NT2/D1 (cell line): ENCODE measurements at regions not wholly inside any gene's neighbourhood (a gene's known extent, or its start where the extent isn't known, plus 50 kb on each side); places are given as distances from the start of the nearest gene placed in this dataset.
"Not testable (repeated sequence)": the region's sequence is repeated elsewhere in the genome, so short reads cannot be mapped to it uniquely, and the experiment has no call there.

Experiments
- SUZ12 ChIP-seq: IDR thresholded peaks from 2 replicates; pipeline ENCODE4 v1.6.1; 2011; ENCODE audit not compliant: insufficient read length, insufficient read depth; ENCODE audit errors: extremely low read depth
- YY1 ChIP-seq: IDR thresholded peaks from 2 replicates; pipeline ENCODE4 v1.6.1; 2011; ENCODE audit not compliant: insufficient read length, insufficient read depth
- ZNF274 ChIP-seq: IDR thresholded peaks from 2 replicates; pipeline ENCODE4 v1.6.1; 2011; ENCODE audit warnings: mild to moderate bottlenecking, low read depth, low read length

DNA sequence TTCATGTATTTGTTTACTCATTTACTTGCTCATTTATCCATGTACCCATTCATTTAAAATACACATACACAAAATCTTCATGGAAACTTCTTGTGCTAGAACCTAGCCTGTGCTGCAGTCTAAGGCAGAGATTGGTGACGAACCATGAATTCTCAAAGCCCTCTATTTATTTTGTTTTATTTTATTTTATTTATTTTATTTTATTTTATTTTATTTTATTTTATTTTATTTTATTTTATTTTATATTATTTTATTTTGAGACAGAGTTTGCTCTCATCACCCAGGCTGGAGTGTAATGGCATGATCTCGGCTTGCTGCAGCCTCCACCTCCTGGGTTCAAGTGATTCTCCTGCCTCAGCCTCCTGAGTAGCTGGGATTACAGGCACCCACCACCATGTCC lies 334.9 kb upstream of the PAPPA start:
- not testable (repeated sequence) for TF ChIP-seq YY1, SUZ12, ZNF274
